ENCODE measurements at regions not wholly inside any gene's neighbourhood (a gene's known extent, or its start where the extent isn't known, plus 50 kb on each side); places are given as distances from the start of the nearest gene placed in this dataset.

DNA sequence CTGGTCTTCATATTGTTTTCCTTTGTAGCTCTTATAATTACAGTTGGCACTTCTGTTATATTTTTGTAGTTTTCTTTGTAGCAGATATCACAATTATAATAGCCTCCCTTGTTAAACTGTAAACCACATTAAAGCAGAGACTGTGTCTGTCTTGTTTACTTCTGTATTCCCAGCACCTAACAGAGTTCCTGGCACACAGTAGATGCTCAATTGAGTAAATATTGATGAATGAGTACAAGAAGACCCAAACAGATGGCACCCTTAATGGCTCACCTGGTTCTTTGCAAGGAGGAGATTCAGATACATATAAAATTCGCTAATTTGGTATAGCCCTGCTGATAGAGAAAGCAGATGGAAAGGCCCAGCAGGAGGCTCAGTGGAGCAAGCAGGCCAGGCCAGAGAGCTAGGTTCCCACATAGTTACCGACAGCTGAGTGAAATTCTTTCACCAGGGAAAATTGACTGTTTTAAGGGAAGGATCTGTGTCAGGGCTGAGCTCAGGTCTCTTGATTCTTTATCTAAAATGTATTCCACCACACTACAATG, 120.1 kb downstream of the NUP35 start:
- TF ChIP-seq POLR2AphosphoS5 (IDR thresholded peaks at IDR 0.05; ENCODE audit: insufficient read depth, low read depth, low read length) (no peak), POLR2A (IDR thresholded peaks at IDR 0.05; ENCODE audit: low read depth, low read length) (no peak), FOS (IDR thresholded peaks at IDR 0.05; ENCODE audit: borderline replicate concordance, insufficient read depth, low read length) (no peak), EZH2 (IDR thresholded peaks at IDR 0.05; ENCODE audit: borderline replicate concordance, low read depth, low read length, severe bottlenecking) (no peak), JUN (IDR thresholded peaks at IDR 0.05; ENCODE audit: borderline replicate concordance, insufficient read depth, insufficient read length, low read depth) (no peak)
- TF ChIP-seq, protein P1, sequence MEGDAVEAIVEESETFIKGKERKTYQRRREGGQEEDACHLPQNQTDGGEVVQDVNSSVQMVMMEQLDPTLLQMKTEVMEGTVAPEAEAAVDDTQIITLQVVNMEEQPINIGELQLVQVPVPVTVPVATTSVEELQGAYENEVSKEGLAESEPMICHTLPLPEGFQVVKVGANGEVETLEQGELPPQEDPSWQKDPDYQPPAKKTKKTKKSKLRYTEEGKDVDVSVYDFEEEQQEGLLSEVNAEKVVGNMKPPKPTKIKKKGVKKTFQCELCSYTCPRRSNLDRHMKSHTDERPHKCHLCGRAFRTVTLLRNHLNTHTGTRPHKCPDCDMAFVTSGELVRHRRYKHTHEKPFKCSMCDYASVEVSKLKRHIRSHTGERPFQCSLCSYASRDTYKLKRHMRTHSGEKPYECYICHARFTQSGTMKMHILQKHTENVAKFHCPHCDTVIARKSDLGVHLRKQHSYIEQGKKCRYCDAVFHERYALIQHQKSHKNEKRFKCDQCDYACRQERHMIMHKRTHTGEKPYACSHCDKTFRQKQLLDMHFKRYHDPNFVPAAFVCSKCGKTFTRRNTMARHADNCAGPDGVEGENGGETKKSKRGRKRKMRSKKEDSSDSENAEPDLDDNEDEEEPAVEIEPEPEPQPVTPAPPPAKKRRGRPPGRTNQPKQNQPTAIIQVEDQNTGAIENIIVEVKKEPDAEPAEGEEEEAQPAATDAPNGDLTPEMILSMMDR (IDR thresholded peaks at IDR 0.05; ENCODE audit: extremely low read depth in 1 of 2, insufficient read depth in 1 of 2, low read depth in 1 of 2, low read length in 2 of 2): no peak
- TF ChIP-seq, protein P2, sequence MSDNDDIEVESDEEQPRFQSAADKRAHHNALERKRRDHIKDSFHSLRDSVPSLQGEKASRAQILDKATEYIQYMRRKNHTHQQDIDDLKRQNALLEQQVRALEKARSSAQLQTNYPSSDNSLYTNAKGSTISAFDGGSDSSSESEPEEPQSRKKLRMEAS (IDR thresholded peaks at IDR 0.05; ENCODE audit: insufficient read depth, insufficient read length): no peak

All from endothelial cell of umbilical vein (primary cell).